Muscle layer of colon (tissue), 2 donors: ENCODE measurements at regions not wholly inside any gene's neighbourhood (a gene's known extent, or its start where the extent isn't known, plus 50 kb on each side); places are given as distances from the start of the nearest gene placed in this dataset.
"Not testable (repeated sequence)": the region's sequence is repeated elsewhere in the genome, so short reads cannot be mapped to it uniquely, and the experiment has no call there.

Source experiments
- H3K27ac ChIP-seq: one replicate; pipeline ENCODE4 v1.7.0; 2013; ENCODE audit warnings: low read depth, mild to moderate bottlenecking, low read length, moderate library complexity
- H3K27me3 ChIP-seq, 2 donors: one replicate each; pipeline ENCODE4 v1.7.0; 2013; ENCODE audit warnings: low read length in 2 of 2, mild to moderate bottlenecking in 2 of 2; ENCODE audit not compliant: insufficient read depth in 2 of 2, control insufficient read depth in 1 of 2
- H3K36me3 ChIP-seq: one replicate; pipeline ENCODE4 v1.7.0; 2013; ENCODE audit warnings: mild to moderate bottlenecking, low read length; ENCODE audit not compliant: insufficient read depth
- H3K4me1 ChIP-seq: one replicate; pipeline ENCODE4 v1.7.0; 2013; ENCODE audit warnings: mild to moderate bottlenecking, low read length; ENCODE audit not compliant: insufficient read depth
- H3K4me3 ChIP-seq, 2 donors: one replicate each; pipeline ENCODE4 v1.7.0; 2013; ENCODE audit warnings: low read length in 2 of 2, low read depth in 1 of 2, mild to moderate bottlenecking in 1 of 2, moderate library complexity in 1 of 2
- H3K9ac ChIP-seq: one replicate; pipeline ENCODE4 v1.7.0; 2013; ENCODE audit warnings: low read length
- H3K9me3 ChIP-seq: one replicate; pipeline ENCODE4 v1.7.0; 2013; ENCODE audit warnings: mild to moderate bottlenecking, low read length
- donor health status: abdominal sarcoma.
- donor health status: Adenocarcinoma of cecum.

GRCh38 chr22:22329792-22330191 lies 85.2 kb downstream of the VPREB1 start:
- H3K4me3 ChIP-seq: no peak overlapping the region
- no peaks in the 10 kb centered on the region for H3K9me3 ChIP-seq
- no peak overlapping the region for H3K9ac ChIP-seq
- peaks cover 8 to 17% of the 10 kb centered on the region in 2 donors for H3K27me3 ChIP-seq
- no peaks in the 10 kb centered on the region for H3K36me3 ChIP-seq
- no peak overlapping the region for H3K27ac ChIP-seq
- no peaks in the 10 kb centered on the region for H3K4me1 ChIP-seq

GRCh38 chr22:22335640-22336039 lies 91.1 kb downstream of the VPREB1 start:
- not testable (repeated sequence) for H3K27me3 ChIP-seq, H3K36me3 ChIP-seq, H3K4me1 ChIP-seq, H3K27ac ChIP-seq, H3K9ac ChIP-seq, H3K4me3 ChIP-seq, H3K9me3 ChIP-seq

- H3K4me3 ChIP-seq, H3K4me1 ChIP-seq, H3K9ac ChIP-seq, H3K9me3 ChIP-seq, H3K27me3 ChIP-seq, H3K36me3 ChIP-seq, H3K27ac ChIP-seq: not testable (repeated sequence)
These were observed 91.7 kb downstream of the VPREB1 start for GRCh38 chr22:22336333-22336732.

GRCh38 chr22:22338778-22339177 lies 94.2 kb downstream of the VPREB1 start:
- H3K9me3 ChIP-seq, H3K4me3 ChIP-seq, H3K36me3 ChIP-seq, H3K27ac ChIP-seq, H3K4me1 ChIP-seq, H3K27me3 ChIP-seq, H3K9ac ChIP-seq: not testable (repeated sequence)

- no peak overlapping the region for H3K27ac ChIP-seq
- no peaks in the 10 kb centered on the region for H3K9me3 ChIP-seq
- H3K9ac ChIP-seq: no peak overlapping the region
- no peaks in the 10 kb centered on the region for H3K4me1 ChIP-seq
- peaks cover 0 to 5% of the 10 kb centered on the region in 2 donors for H3K27me3 ChIP-seq
- H3K36me3 ChIP-seq: no peaks in the 10 kb centered on the region
- no peak overlapping the region for H3K4me3 ChIP-seq
These were observed 97.2 kb downstream of the VPREB1 start for GRCh38 chr22:22341736-22342135.

- Histone ChIP-seq H3K9me3 (no peaks in the 10 kb centered on the region), H3K4me3 (no peak overlapping the region), H3K4me1 (no peaks in the 10 kb centered on the region), H3K36me3 (no peaks in the 10 kb centered on the region), H3K27me3 (peaks cover 0 to 5% of the 10 kb centered on the region in 2 donors), H3K9ac (no peak overlapping the region), H3K27ac (no peak overlapping the region)
These were observed 98.4 kb downstream of the VPREB1 start for GRCh38 chr22:22342697-22343580.

- Histone ChIP-seq H3K9me3 (no peaks in the 10 kb centered on the region), H3K27ac (no peak overlapping the region)
These were observed 99.2 kb downstream of the VPREB1 start for GRCh38 chr22:22343581-22344296.

GRCh38 chr22:22344430-22344829 lies 99.8 kb downstream of the VPREB1 start:
- no peak overlapping the region for H3K27ac ChIP-seq
- peaks cover 0 to 5% of the 10 kb centered on the region in 2 donors for H3K27me3 ChIP-seq
- H3K36me3 ChIP-seq: no peaks in the 10 kb centered on the region
- no peak overlapping the region for H3K9ac ChIP-seq
- H3K4me1 ChIP-seq: no peaks in the 10 kb centered on the region
- no peaks in the 10 kb centered on the region for H3K9me3 ChIP-seq
- no peak overlapping the region for H3K4me3 ChIP-seq

More at GRCh38 chr22:22343581-22344296, 99.2 kb downstream of the VPREB1 start:
- H3K4me3 ChIP-seq: no peak overlapping the region
- H3K36me3 ChIP-seq: no peaks in the 10 kb centered on the region
- H3K4me1 ChIP-seq: no peaks in the 10 kb centered on the region
- no peak overlapping the region for H3K9ac ChIP-seq
- peaks cover 0 to 5% of the 10 kb centered on the region in 2 donors for H3K27me3 ChIP-seq

GRCh38 chr22:22345781-22346180 lies 101.2 kb downstream of the VPREB1 start:
- H3K27ac ChIP-seq: no peak overlapping the region
- no peak overlapping the region for H3K4me3 ChIP-seq
- no peaks in the 10 kb centered on the region for H3K36me3 ChIP-seq

GRCh38 chr22:22346401-22347107 lies 102.0 kb downstream of the VPREB1 start:
- no peak overlapping the region for H3K27ac ChIP-seq
- H3K4me3 ChIP-seq: no peak overlapping the region
- no peaks in the 10 kb centered on the region for H3K9me3 ChIP-seq
- H3K9ac ChIP-seq: no peak overlapping the region
- H3K4me1 ChIP-seq: no peaks in the 10 kb centered on the region
- no peaks in the 10 kb centered on the region for H3K36me3 ChIP-seq
- peaks cover 0 to 5% of the 10 kb centered on the region in 2 donors for H3K27me3 ChIP-seq

More at GRCh38 chr22:22345781-22346180, 101.2 kb downstream of the VPREB1 start:
- Histone ChIP-seq H3K27me3 (peaks cover 0 to 5% of the 10 kb centered on the region in 2 donors), H3K4me1 (no peaks in the 10 kb centered on the region), H3K9ac (no peak overlapping the region), H3K9me3 (no peaks in the 10 kb centered on the region)

GRCh38 chr22:22348127-22348814 lies 103.7 kb downstream of the VPREB1 start:
- H3K36me3 ChIP-seq: no peaks in the 10 kb centered on the region
- no peak overlapping the region for H3K4me3 ChIP-seq
- no peak overlapping the region for H3K9ac ChIP-seq
- no peaks in the 10 kb centered on the region for H3K9me3 ChIP-seq
- H3K27ac ChIP-seq: no peak overlapping the region
- no peaks in the 10 kb centered on the region for H3K4me1 ChIP-seq
- H3K27me3 ChIP-seq: peaks cover 0 to 2% of the 10 kb centered on the region in 2 donors
